ENCODE measurements at regions not wholly inside any gene's neighbourhood (a gene's known extent, or its start where the extent isn't known, plus 50 kb on each side); places are given as distances from the start of the nearest gene placed in this dataset.

DNA sequence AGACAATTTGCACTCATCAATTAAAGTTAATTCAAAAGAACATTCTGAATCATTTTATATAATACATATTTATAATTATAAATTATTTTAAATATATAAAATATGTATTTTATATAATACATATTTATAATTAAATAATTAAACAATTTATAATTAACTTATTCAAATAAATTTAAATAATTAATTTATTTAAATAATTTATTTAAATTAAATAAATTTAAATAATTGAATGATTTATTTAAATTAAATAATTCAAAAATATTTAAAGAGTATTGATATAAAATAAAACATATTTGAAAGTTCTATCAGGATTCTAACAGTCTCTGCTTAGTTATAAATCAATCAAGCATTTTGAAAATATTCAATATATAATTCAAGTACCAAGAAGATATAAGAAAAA is 775.5 kb upstream of the CTNND2 start:
- TF ChIP-seq, protein P1, sequence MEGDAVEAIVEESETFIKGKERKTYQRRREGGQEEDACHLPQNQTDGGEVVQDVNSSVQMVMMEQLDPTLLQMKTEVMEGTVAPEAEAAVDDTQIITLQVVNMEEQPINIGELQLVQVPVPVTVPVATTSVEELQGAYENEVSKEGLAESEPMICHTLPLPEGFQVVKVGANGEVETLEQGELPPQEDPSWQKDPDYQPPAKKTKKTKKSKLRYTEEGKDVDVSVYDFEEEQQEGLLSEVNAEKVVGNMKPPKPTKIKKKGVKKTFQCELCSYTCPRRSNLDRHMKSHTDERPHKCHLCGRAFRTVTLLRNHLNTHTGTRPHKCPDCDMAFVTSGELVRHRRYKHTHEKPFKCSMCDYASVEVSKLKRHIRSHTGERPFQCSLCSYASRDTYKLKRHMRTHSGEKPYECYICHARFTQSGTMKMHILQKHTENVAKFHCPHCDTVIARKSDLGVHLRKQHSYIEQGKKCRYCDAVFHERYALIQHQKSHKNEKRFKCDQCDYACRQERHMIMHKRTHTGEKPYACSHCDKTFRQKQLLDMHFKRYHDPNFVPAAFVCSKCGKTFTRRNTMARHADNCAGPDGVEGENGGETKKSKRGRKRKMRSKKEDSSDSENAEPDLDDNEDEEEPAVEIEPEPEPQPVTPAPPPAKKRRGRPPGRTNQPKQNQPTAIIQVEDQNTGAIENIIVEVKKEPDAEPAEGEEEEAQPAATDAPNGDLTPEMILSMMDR (IDR thresholded peaks at IDR 0.05): no peak
- TF ChIP-seq POLR2A (IDR thresholded peaks at IDR 0.05): no peak

All from breast epithelium (tissue), 3 donors.